Amygdala (tissue), 56 donors: ENCODE measurements at regions not wholly inside any gene's neighbourhood (a gene's known extent, or its start where the extent isn't known, plus 50 kb on each side); places are given as distances from the start of the nearest gene placed in this dataset.

Experiments
- DNase-seq, 56 donors: peaks; one replicate each; lab custom pipeline; 2025; lab: John Stamatoyannopoulos, UW

DNA sequence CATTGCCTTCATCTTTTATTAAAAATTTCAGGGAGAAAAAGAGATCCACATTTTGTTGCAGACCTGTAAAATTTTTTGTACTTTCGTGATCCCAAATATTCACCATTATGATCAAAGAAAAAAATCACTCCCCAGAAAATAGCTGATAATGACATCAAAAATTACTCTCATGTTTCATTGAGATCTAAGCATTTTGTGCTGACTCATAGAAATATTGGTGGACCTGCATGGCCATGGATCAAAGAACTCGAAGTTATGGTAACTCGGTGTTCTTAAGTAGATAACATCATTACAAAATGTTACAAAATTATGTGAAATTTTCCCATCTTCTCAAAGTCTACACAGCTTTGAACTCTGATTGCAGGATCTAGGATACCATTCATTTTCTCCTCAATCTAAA lies 135.8 kb downstream of the PTGER3 start:
- DNase-seq, result no peak

DNA sequence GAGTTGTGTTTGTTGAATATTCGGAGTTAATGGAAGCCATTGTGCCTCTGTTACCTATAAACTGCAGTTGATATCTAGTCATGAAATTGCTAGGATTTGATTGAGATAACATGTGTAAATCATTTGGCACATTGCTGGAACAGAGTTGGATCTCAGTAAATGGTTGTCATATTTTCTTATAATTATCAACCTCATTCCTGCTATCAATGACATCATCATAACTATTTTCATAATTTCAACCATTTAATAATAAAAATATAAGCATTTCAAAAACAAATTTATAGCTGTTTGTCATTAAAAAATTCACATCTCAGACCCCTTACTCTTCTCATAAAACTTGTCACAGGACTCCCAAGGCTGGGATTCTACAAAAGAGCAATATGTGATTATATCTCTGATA lies 133.4 kb downstream of the PTGER3 start:
- no peak for DNase-seq

DNA sequence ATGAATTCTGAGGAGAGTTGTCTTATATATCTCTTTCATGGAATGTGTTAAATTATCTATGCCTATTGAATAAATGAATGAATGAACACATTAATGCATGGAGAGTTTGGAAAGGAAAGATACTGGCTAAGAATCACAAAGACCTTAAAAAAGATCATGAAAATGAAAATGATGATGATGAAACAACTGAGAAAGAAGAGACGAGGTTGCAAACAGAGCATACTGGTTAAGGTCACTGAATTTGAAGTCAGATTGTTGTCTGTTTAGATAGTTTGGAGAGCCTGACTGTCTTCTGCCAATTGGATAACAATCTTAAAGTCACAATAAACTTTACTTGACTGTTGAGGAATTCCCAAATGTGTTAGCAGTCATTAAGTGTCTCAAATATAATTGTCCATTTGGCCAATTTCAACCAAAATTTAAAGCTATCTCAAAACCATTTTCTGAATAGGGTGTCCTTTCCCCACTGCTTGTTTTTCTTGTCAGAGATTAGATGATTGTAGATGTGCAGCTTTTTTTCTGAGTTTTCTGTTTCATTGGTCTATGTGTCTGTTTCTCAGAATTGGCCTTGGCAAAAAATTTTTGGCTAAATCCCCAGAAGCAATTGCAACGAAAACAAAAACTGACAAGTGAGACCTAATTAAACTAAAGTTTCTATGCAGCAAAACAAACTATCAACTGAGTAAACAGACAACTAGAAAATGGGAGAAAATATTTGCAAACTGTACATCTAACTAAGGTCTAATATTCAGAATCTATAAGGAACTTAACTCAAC lies 132.2 kb downstream of the PTGER3 start:
- DNase-seq, result no peak

DNA sequence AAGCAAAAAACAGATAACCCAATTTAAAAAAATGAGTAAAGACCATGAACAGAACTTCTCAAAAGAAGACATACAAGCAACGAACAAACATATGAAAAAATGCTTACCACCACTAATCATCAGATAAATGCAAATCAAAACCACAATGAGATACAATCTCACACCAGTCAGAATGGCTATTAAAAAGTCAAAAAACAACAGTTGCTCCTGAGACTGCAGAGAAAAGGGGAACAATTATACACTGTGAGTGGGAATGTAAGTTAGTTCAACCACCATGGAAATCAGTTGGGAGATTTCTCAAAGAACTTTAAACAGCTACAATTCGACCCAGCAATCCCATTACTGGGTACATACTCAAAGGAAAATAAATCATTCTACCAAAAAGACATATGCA lies 131.6 kb downstream of the PTGER3 start:
- DNase-seq, result no peak

DNA sequence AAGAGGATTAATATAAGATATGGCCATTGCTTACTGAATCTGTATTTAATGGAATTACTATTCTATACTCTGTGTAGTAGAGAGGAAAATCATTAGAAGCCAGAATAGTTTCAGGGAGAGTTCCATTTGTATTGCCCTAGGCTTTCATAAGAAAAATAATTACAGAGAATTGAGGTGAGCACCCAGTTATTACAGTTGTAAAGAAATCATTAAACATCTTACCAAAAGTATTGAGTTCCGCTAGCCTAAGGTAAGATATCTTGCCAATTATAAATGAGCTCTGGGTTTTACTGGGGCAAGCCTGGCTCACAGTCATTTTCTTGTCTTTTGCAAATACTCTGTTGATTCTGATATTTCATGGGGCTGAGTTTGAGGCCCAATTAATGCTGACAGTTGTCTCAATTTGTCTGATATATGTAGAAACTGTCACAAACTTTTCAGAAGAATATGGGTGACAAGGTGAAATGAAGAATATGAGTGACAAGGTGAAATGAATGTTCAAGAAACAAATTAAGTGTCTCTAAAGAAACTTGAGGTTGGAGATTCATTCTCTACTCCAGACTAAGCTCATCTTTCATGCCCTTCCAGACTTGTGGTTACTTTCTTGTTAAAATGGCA lies 127.8 kb downstream of the PTGER3 start:
- DNase-seq, result no peak
